GM12872 (cell line): ENCODE measurements at regions not wholly inside any gene's neighbourhood (a gene's known extent, or its start where the extent isn't known, plus 50 kb on each side); places are given as distances from the start of the nearest gene placed in this dataset.

ENCODE experiments used
- CTCF ChIP-seq: IDR thresholded peaks from 3 replicates; pipeline ENCODE4 v1.5.1; 2011; ENCODE audit warnings: low read depth, mild to moderate bottlenecking, low read length, moderate library complexity; ENCODE audit not compliant: insufficient read depth

- TF ChIP-seq CTCF = no peak
These were observed 528.5 kb downstream of the MATN1 start for GRCh38 chr1:30194741-30195423.

GRCh38 chr1:30194046-30194619, 529.3 kb downstream of the MATN1 start:
- TF ChIP-seq CTCF = no peak

DNA sequence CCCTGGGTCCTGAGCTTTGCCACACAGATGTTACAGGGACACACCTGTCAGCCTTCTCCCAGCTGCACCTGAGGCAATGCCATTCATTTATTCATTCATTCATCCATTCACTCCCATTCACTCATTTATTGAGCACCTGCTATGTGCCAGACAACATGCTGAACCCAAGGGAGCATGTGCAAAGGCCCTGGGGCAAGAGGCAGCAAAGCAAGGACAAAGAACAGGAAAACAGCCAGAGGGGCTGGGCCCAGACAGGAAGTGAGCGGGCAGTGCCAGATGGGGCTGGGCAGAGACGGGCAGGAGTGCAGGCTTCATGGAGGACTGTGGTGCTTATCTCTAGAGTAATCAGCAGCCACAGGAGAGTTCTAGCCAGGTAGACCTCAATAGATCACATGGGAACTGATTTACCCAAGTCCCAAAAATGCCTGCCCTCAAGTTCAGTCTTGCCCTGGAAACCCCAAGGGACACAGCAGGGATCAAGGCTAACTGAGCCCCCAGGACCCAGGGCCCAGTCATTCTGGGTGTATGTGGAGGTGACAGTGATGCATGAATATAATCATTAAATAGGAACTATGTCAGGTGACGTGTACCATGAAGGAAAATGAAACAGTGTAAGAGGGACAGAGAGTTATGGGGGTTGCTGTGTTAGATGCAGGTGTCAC, 530.3 kb downstream of the MATN1 start:
- no peak for TF ChIP-seq CTCF

DNA sequence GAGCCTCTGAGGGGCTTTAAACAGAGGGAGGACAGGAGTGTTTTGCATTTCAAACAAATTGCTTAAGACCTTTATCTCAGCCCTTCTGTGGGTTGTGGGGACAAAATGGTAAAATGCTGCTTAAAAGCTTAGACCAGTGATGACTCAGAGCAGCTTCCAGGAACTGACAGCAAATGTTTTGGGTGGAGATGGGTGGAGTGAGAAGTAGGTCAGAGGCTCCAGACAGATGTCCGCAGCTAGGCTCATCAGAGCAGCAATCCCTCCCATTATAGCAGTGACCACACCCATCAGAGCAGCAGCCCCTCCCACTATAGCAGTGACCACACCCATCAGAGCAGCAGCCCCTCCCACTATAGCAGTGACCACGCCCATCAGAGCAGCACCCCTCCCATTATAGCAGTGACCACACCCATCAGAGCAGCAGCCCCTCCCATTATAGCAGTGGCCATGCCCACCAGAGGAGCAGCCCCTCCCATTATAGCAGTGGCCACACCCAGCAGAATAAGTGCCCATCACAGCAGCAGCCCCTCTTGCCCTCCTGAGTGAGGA, 532.2 kb downstream of the MATN1 start:
- no peak for TF ChIP-seq CTCF

- TF ChIP-seq CTCF = no peak
These were observed 532.8 kb downstream of the MATN1 start for GRCh38 chr1:30190511-30191153.

DNA sequence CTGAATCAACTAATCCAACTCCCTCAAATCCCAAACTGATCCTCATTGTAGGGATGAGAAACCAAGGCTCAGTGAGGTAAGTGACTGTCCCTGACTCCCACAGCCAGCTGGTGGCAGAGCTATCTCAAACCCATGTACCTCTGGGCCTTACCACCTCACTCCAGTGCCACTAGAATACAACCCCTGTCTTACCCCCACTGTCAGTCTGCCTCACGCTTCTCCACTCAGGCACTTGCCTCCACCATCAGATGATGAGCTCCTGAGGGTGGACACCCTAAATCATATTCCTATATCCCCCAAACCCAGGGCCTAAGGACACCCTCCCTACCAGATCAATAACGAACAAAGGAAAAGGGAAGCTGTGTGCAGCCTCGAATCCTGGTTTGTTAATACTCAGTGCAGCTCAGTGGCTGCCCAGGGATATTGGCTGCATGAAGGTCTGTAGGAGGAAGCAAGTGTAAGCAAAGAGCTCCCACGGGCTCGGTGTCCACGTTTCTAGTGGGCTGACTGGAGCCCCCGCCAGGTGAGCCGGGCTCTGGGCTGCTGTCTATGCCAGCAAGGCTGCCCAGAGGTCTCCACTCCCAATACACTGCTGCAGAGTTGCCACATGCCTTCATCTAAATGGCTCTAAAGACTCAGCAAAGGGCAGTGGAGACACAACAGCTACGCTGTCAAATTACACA, 533.4 kb downstream of the MATN1 start:
- no peak for TF ChIP-seq CTCF
